Neural crest cell (in vitro differentiated cells): ENCODE measurements at regions not wholly inside any gene's neighbourhood (a gene's known extent, or its start where the extent isn't known, plus 50 kb on each side); places are given as distances from the start of the nearest gene placed in this dataset.

Source experiments
- DNase-seq: peaks from one replicate; pipeline ENCODE4 v3.0.0; 2021; ENCODE audit warnings: low read depth, mixed read lengths, low spot score
- H3K27ac Mint-ChIP-seq: one replicate; pipeline ENCODE4 v1.8.0; 2021; ENCODE audit warnings: mild to moderate bottlenecking, mixed read lengths; ENCODE audit not compliant: unreplicated experiment
- H3K27me3 Mint-ChIP-seq: 2 replicates; pipeline ENCODE4 v1.8.0; 2021; ENCODE audit warnings: low read depth, mild to moderate bottlenecking, mixed read lengths
- H3K36me3 Mint-ChIP-seq: 2 replicates; pipeline ENCODE4 v1.8.0; 2021; ENCODE audit warnings: low read depth, mild to moderate bottlenecking, mixed read lengths
- H3K4me1 Mint-ChIP-seq: 2 replicates; pipeline ENCODE4 v1.8.0; 2021; ENCODE audit warnings: mixed read lengths
- H3K4me3 Mint-ChIP-seq: one replicate; pipeline ENCODE4 v1.8.0; 2021; ENCODE audit warnings: mild to moderate bottlenecking, mixed read lengths
- H3K9me3 Mint-ChIP-seq: 2 replicates; pipeline ENCODE4 v1.8.0; 2021; ENCODE audit warnings: mixed read lengths
- TF ChIP-seq, protein P1 (sequence below): fragments of 200-600 bp; sonication (generic); conservative IDR thresholded peaks from 2 replicates; pipeline ENCODE4 v1.5.0; 2021; ENCODE audit warnings: antibody characterized with exemption, mild to moderate bottlenecking

DNA sequence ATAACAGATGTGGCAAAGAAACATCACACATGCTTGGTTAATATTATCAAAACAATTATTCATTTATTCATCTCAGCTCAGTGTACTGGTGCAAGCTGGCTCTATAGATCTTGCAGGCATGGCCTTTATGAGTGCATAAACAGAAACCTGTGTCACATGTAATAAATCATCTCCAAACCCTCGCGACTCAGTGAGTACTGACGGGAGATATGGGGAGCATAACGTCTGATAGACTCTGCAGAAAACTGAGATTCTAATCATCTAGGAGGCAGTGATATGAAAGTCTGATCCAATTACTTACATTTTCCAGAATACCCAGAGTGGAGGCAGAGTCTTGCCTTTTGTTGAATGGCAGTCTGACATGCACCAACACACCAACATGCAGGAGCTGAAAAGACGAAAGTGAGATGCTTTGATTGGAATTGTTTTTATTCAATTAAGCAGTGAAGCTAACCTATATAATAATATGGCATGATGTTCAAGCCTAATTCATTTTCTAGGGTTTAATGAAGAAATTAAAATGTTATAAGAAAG is 416.8 kb downstream of the RNF144A start:
- Mint-ChIP-seq H3K4me1 (no peaks in the 10 kb centered on the region), H3K9me3 (peaks cover 7% of the 10 kb centered on the region), H3K27me3 (no peaks in the 10 kb centered on the region), H3K27ac (no peak overlapping the region), H3K4me3 (no peak overlapping the region), H3K36me3 (no peaks in the 10 kb centered on the region)
- TF ChIP-seq, protein P1, sequence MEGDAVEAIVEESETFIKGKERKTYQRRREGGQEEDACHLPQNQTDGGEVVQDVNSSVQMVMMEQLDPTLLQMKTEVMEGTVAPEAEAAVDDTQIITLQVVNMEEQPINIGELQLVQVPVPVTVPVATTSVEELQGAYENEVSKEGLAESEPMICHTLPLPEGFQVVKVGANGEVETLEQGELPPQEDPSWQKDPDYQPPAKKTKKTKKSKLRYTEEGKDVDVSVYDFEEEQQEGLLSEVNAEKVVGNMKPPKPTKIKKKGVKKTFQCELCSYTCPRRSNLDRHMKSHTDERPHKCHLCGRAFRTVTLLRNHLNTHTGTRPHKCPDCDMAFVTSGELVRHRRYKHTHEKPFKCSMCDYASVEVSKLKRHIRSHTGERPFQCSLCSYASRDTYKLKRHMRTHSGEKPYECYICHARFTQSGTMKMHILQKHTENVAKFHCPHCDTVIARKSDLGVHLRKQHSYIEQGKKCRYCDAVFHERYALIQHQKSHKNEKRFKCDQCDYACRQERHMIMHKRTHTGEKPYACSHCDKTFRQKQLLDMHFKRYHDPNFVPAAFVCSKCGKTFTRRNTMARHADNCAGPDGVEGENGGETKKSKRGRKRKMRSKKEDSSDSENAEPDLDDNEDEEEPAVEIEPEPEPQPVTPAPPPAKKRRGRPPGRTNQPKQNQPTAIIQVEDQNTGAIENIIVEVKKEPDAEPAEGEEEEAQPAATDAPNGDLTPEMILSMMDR, result no peak
- DNase-seq, result no peak

DNA sequence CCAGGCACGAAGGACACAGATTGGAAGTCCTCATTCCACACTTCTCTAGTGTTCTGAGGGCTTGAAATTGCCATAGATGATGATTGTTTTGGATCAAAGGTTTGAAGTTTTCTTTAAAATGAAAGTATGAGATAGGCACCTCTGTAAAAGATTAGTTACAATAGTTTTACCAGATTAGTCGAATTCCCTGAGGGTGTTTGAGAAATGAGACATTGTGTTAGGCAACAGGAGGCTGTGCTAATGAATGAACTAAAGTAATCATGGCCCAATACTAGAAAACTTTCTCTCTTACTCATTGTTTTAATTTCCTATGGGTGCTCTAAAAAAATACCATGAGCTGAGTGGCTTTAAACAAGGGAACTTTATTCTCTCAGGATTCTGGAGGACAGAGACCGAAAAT is 421.7 kb downstream of the RNF144A start:
- no peak overlapping the region for H3K27ac Mint-ChIP-seq

DNA sequence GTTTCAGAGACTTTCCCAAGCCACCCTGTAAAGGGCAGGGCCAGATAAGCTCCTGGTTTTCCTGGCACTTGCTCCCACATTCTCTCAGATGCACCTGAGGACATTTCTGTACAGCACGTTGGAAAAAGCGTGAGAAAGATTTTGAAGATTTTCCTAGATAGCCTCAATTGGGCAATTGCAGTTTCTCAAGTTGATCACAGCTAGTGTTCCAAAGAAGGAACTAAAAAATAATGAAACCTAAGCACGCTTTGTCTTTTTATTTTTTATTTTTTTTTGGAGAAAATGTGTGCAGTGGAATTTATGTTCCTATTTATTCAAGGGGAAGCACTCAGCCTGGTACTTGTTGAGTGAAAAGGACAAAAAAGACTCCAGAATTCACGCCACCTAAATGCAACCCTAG is 429.1 kb downstream of the RNF144A start:
- H3K36me3 Mint-ChIP-seq, result no peaks in the 10 kb centered on the region
- no peak overlapping the region for H3K27ac Mint-ChIP-seq
- H3K27me3 Mint-ChIP-seq, result no peaks in the 10 kb centered on the region
- no peak for DNase-seq
- H3K4me1 Mint-ChIP-seq, result peaks cover 8% of the 10 kb centered on the region
- TF ChIP-seq, protein P1, result no peak
- H3K4me3 Mint-ChIP-seq, result no peak overlapping the region
- no peaks in the 10 kb centered on the region for H3K9me3 Mint-ChIP-seq

More for the DNA sequence above, 421.7 kb downstream of the RNF144A start:
- TF ChIP-seq, protein P1, result no peak
- H3K36me3 Mint-ChIP-seq, result no peaks in the 10 kb centered on the region
- H3K9me3 Mint-ChIP-seq, result peaks cover 7% of the 10 kb centered on the region
- H3K4me1 Mint-ChIP-seq, result peaks cover 5% of the 10 kb centered on the region
- no peak overlapping the region for H3K4me3 Mint-ChIP-seq
- H3K27me3 Mint-ChIP-seq, result no peaks in the 10 kb centered on the region
- DNase-seq, result no peak

GRCh38 chr2:7348761-7349160 is 431.5 kb downstream of the RNF144A start:
- Mint-ChIP-seq H3K9me3 (no peaks in the 10 kb centered on the region), H3K27me3 (no peaks in the 10 kb centered on the region), H3K4me3 (no peak overlapping the region), H3K4me1 (peaks cover 3% of the 10 kb centered on the region), H3K36me3 (no peaks in the 10 kb centered on the region), H3K27ac (no peak overlapping the region)
- DNase-seq, result no peak
- TF ChIP-seq, protein P1, result no peak

GRCh38 chr2:7352191-7352590 is 435.0 kb downstream of the RNF144A start:
- no peaks in the 10 kb centered on the region for H3K9me3 Mint-ChIP-seq

More at GRCh38 chr2:7352191-7352590, 435.0 kb downstream of the RNF144A start:
- H3K27ac Mint-ChIP-seq, result no peak overlapping the region
- H3K36me3 Mint-ChIP-seq, result no peaks in the 10 kb centered on the region
- no peak for DNase-seq
- peaks cover 3% of the 10 kb centered on the region for H3K4me1 Mint-ChIP-seq
- H3K4me3 Mint-ChIP-seq, result no peak overlapping the region
- no peaks in the 10 kb centered on the region for H3K27me3 Mint-ChIP-seq
- TF ChIP-seq, protein P1, result no peak
